ENCODE measurements at regions not wholly inside any gene's neighbourhood (a gene's known extent, or its start where the extent isn't known, plus 50 kb on each side); places are given as distances from the start of the nearest gene placed in this dataset.
"Not testable (repeated sequence)": the region's sequence is repeated elsewhere in the genome, so short reads cannot be mapped to it uniquely, and the experiment has no call there.

- no peak for DNase-seq (ENCODE audit: low spot score)
Measured at GRCh38 chr3:24687671-24688070, 193.0 kb upstream of the THRB start.

- DNase-seq (ENCODE audit: low spot score) = no peak
Measured at GRCh38 chr3:24688446-24689148, 193.9 kb upstream of the THRB start.

- DNase-seq (ENCODE audit: low spot score) = no peak
Measured at GRCh38 chr3:24689353-24689752, 194.7 kb upstream of the THRB start.

- no peak for DNase-seq (ENCODE audit: low spot score)
Measured at GRCh38 chr3:24690777-24691176, 196.1 kb upstream of the THRB start.

GRCh38 chr3:24699078-24699477, 204.4 kb upstream of the THRB start:
- DNase-seq (ENCODE audit: low spot score) = not testable (repeated sequence)

- no peak for DNase-seq (ENCODE audit: low spot score)
Measured at GRCh38 chr3:24704496-24704895, 209.8 kb upstream of the THRB start.

GRCh38 chr3:24707936-24708335, 213.3 kb upstream of the THRB start:
- DNase-seq (ENCODE audit: low spot score) = no peak

GRCh38 chr3:24709956-24710355, 215.3 kb upstream of the THRB start:
- DNase-seq (ENCODE audit: low spot score) = no peak

- DNase-seq (ENCODE audit: low spot score) = no peak
Measured at GRCh38 chr3:24713516-24713915, 218.9 kb upstream of the THRB start.

- no peak for DNase-seq (ENCODE audit: low spot score)
Measured at GRCh38 chr3:24714436-24714835, 219.8 kb upstream of the THRB start.

- DNase-seq (ENCODE audit: low spot score) = no peak
Measured at GRCh38 chr3:24715171-24715792, 220.6 kb upstream of the THRB start.

- DNase-seq (ENCODE audit: low spot score) = no peak
Measured at GRCh38 chr3:24722087-24722486, 227.4 kb upstream of the THRB start.

GRCh38 chr3:24725514-24726255, 231.0 kb upstream of the THRB start:
- no peak for DNase-seq (ENCODE audit: low spot score)

GRCh38 chr3:24726423-24726822, 231.8 kb upstream of the THRB start:
- no peak for DNase-seq (ENCODE audit: low spot score)

- DNase-seq (ENCODE audit: low spot score) = no peak
Measured at GRCh38 chr3:24730173-24730572, 235.5 kb upstream of the THRB start.

- DNase-seq (ENCODE audit: low spot score) = no peak
Measured at GRCh38 chr3:24734019-24734418, 239.4 kb upstream of the THRB start.

- DNase-seq (ENCODE audit: low spot score) = no peak
Measured at GRCh38 chr3:24736701-24737100, 242.1 kb upstream of the THRB start.

GRCh38 chr3:24740326-24740725, 245.7 kb upstream of the THRB start:
- no peak for DNase-seq (ENCODE audit: low spot score)

- DNase-seq (ENCODE audit: low spot score) = no peak
Measured at GRCh38 chr3:24741506-24741905, 246.9 kb upstream of the THRB start.

GRCh38 chr3:24748520-24748919, 253.9 kb upstream of the THRB start:
- DNase-seq (ENCODE audit: low spot score) = no peak

- DNase-seq (ENCODE audit: low spot score) = no peak
Measured at GRCh38 chr3:24751020-24751419, 256.4 kb upstream of the THRB start.

- no peak for DNase-seq (ENCODE audit: low spot score)
Measured at GRCh38 chr3:24756101-24756888, 261.6 kb upstream of the THRB start.

Data from hematopoietic multipotent progenitor cell treated with erythropoietin and hydrocortisone succinate and interleukin-3 and kit ligand, for 17 days (in vitro differentiated cells).